Peyer's patch (tissue), 4 donors: ENCODE measurements at regions not wholly inside any gene's neighbourhood (a gene's known extent, or its start where the extent isn't known, plus 50 kb on each side); places are given as distances from the start of the nearest gene placed in this dataset.

Experiments
- DNase-seq, 3 donors: peaks; one replicate each; pipeline ENCODE4 v3.0.0-alpha.2; 2017 to 2019
- H3K27ac ChIP-seq, 4 donors: fragments of 200-600 bp; sonication (generic); one replicate each; pipeline ENCODE4 v1.5.1; 2016 to 2019
- H3K27me3 ChIP-seq, 2 donors: fragments of 200-600 bp; sonication (generic); one replicate each; pipeline ENCODE4 v1.5.1; 2019
- H3K36me3 ChIP-seq, 3 donors: fragments of 200-600 bp; sonication (generic); one replicate each; pipeline ENCODE4 v1.5.1; 2016 to 2019
- H3K4me1 ChIP-seq, 4 donors: fragments of 200-600 bp; sonication (generic); one replicate each; pipeline ENCODE4 v1.5.1; 2016 to 2019
- H3K4me3 ChIP-seq, 4 donors: fragments of 200-600 bp; sonication (generic); 1 replicate in 3 of 4; 2 replicates in 1 of 4; pipeline ENCODE4 v1.5.1; 2016 to 2019; ENCODE audit warnings: mild to moderate bottlenecking in 1 of 4
- H3K9me3 ChIP-seq, 4 donors: fragments of 200-600 bp; sonication (generic); one replicate each; pipeline ENCODE4 v1.5.1; 2016 to 2019; ENCODE audit warnings: mild to moderate bottlenecking in 1 of 4
- POLR2A ChIP-seq, 2 donors: fragments of 450-650 bp; IDR thresholded peaks; one replicate each; pipeline ENCODE4 v1.5.1; 2017; ENCODE audit warnings: antibody characterized with exemption in 2 of 2, mild to moderate bottlenecking in 2 of 2, moderate library complexity in 2 of 2
- TF ChIP-seq, protein P1 (sequence below), 6 experiments: fragments of 450-650 bp in 4 of 6; fragments of 200-600 bp in 2 of 6; sonication (generic) in 1 of 6; IDR thresholded peaks; one replicate each; pipeline ENCODE4 v1.5.1; 2017 to 2019; ENCODE audit warnings: antibody characterized with exemption in 6 of 6, mild to moderate bottlenecking in 3 of 6, moderate library complexity in 1 of 6

- Histone ChIP-seq H3K36me3 (no peaks in the 10 kb centered on the region), H3K9me3 (no peaks in the 10 kb centered on the region), H3K4me3 (no peak overlapping the region), H3K27ac (no peak overlapping the region), H3K4me1 (no peaks in the 10 kb centered on the region), H3K27me3 (no peaks in the 10 kb centered on the region)
- TF ChIP-seq, protein P1, sequence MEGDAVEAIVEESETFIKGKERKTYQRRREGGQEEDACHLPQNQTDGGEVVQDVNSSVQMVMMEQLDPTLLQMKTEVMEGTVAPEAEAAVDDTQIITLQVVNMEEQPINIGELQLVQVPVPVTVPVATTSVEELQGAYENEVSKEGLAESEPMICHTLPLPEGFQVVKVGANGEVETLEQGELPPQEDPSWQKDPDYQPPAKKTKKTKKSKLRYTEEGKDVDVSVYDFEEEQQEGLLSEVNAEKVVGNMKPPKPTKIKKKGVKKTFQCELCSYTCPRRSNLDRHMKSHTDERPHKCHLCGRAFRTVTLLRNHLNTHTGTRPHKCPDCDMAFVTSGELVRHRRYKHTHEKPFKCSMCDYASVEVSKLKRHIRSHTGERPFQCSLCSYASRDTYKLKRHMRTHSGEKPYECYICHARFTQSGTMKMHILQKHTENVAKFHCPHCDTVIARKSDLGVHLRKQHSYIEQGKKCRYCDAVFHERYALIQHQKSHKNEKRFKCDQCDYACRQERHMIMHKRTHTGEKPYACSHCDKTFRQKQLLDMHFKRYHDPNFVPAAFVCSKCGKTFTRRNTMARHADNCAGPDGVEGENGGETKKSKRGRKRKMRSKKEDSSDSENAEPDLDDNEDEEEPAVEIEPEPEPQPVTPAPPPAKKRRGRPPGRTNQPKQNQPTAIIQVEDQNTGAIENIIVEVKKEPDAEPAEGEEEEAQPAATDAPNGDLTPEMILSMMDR (IDR thresholded peaks at IDR 0.05) = no peak
- no peak for TF ChIP-seq POLR2A (IDR thresholded peaks at IDR 0.05)
- no peak for DNase-seq
Observed at GRCh38 chr12:31819427-31819826, 90.6 kb upstream of the AMN1 start.

GRCh38 chr12:31818623-31819268 lies 89.9 kb upstream of the AMN1 start:
- no peaks in the 10 kb centered on the region for H3K4me1 ChIP-seq
- no peak for DNase-seq
- no peaks in the 10 kb centered on the region for H3K9me3 ChIP-seq
- no peaks in the 10 kb centered on the region for H3K27me3 ChIP-seq
- TF ChIP-seq, protein P1 (IDR thresholded peaks at IDR 0.05) = no peak
- no peak overlapping the region for H3K27ac ChIP-seq
- H3K36me3 ChIP-seq = no peaks in the 10 kb centered on the region
- no peak overlapping the region for H3K4me3 ChIP-seq

DNA sequence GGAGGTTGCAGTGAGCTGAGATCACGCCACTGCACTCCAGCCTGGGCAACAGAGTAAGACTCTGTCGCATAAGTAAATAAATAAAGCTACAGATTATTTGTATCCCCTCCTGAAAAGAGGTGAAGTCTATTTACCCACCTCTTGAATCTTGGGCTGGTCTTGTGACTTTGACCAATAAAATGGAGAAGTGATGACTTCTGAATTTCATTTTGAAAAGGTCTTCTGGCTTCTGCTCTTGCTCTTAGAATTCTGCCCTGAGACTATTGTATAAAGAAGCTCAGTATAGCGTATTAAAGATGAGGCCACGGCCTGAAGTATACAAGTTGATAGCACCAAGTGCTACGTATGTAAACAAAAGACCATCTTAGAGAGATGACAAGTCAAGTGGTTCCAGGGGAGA lies 88.3 kb upstream of the AMN1 start:
- H3K36me3 ChIP-seq = no peaks in the 10 kb centered on the region

GRCh38 chr12:31815096-31815495 lies 86.3 kb upstream of the AMN1 start:
- Histone ChIP-seq H3K27ac (no peak overlapping the region), H3K27me3 (no peaks in the 10 kb centered on the region), H3K36me3 (no peaks in the 10 kb centered on the region), H3K9me3 (no peaks in the 10 kb centered on the region), H3K4me3 (no peak overlapping the region), H3K4me1 (no peaks in the 10 kb centered on the region)
- no peak for TF ChIP-seq POLR2A (IDR thresholded peaks at IDR 0.05)
- TF ChIP-seq, protein P1 (IDR thresholded peaks at IDR 0.05) = no peak
- no peak for DNase-seq

More for the DNA sequence above, 88.3 kb upstream of the AMN1 start:
- no peak for DNase-seq
- no peaks in the 10 kb centered on the region for H3K4me1 ChIP-seq
- H3K4me3 ChIP-seq = no peak overlapping the region
- H3K9me3 ChIP-seq = no peaks in the 10 kb centered on the region
- no peak overlapping the region for H3K27ac ChIP-seq
- TF ChIP-seq, protein P1 (IDR thresholded peaks at IDR 0.05) = no peak
- TF ChIP-seq POLR2A (IDR thresholded peaks at IDR 0.05) = no peak
- H3K27me3 ChIP-seq = no peaks in the 10 kb centered on the region

DNA sequence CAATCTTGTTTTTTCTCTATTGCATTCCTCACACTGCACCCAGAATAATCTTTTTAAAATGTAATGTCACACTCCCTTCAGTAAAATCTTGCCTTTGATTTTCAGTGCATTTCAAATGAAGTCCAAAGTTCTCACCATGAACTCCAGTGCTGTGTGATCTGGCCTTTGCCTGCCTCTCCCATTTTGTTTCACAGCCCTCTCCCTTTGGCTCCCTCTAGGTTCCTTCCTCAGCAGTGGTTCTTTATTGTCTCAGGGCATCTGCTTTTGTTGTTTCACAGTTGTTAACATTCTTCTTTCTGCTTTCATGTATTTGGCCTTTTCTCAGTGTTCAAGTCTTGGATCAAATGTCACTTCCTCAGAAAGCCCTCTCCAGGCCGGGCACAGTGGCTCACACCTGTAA lies 84.5 kb upstream of the AMN1 start:
- Histone ChIP-seq H3K27ac (peak overlapping the region in 1 of 4 donors; percentile 13), H3K9me3 (no peaks in the 10 kb centered on the region), H3K4me3 (no peak overlapping the region), H3K27me3 (no peaks in the 10 kb centered on the region), H3K4me1 (no peaks in the 10 kb centered on the region), H3K36me3 (no peaks in the 10 kb centered on the region)
- DNase-seq = no peak
- TF ChIP-seq, protein P1 (IDR thresholded peaks at IDR 0.05) = peak in 3 of 6 experiments; percentile 35 to 43 (median 38)
- TF ChIP-seq POLR2A (IDR thresholded peaks at IDR 0.05) = no peak

GRCh38 chr12:31807773-31808097 lies 78.9 kb upstream of the AMN1 start:
- TF ChIP-seq, protein P1 (IDR thresholded peaks at IDR 0.05) = no peak
- no peak for TF ChIP-seq POLR2A (IDR thresholded peaks at IDR 0.05)
- Histone ChIP-seq H3K27ac (peak overlapping the region in 3 of 4 donors; percentile 34 to 81 (median 75)), H3K4me1 (no peaks in the 10 kb centered on the region), H3K27me3 (no peaks in the 10 kb centered on the region), H3K36me3 (no peaks in the 10 kb centered on the region), H3K9me3 (no peaks in the 10 kb centered on the region), H3K4me3 (no peak overlapping the region)
- peak in 1 of 3 donors; percentile 49 for DNase-seq
